NCI-H2171 treated with DMSO at 0.1 percent for 48 hours (cell line): ENCODE measurements at regions not wholly inside any gene's neighbourhood (a gene's known extent, or its start where the extent isn't known, plus 50 kb on each side); places are given as distances from the start of the nearest gene placed in this dataset.

Experiments
- DNase-seq: peaks from one replicate; lab custom pipeline; 2025; lab: John Stamatoyannopoulos, UW

- DNase-seq, result no peak
Observed at GRCh38 chr2:57828221-57828620, 218.4 kb upstream of the VRK2 start.

- no peak for DNase-seq
Observed at GRCh38 chr2:57834666-57835065, 211.9 kb upstream of the VRK2 start.

GRCh38 chr2:57842531-57842930 lies 204.1 kb upstream of the VRK2 start:
- DNase-seq, result no peak

GRCh38 chr2:57843158-57843557 lies 203.4 kb upstream of the VRK2 start:
- DNase-seq, result no peak

GRCh38 chr2:57848723-57849122 lies 197.9 kb upstream of the VRK2 start:
- DNase-seq, result no peak

GRCh38 chr2:57849843-57850242 lies 196.8 kb upstream of the VRK2 start:
- no peak for DNase-seq

- DNase-seq, result peak; percentile 77
Observed at GRCh38 chr2:57850415-57851130, 196.0 kb upstream of the VRK2 start.

- no peak for DNase-seq
Observed at GRCh38 chr2:57855212-57855611, 191.4 kb upstream of the VRK2 start.

- DNase-seq, result no peak
Observed at GRCh38 chr2:57859755-57860154, 186.9 kb upstream of the VRK2 start.

GRCh38 chr2:57862153-57862552 lies 184.5 kb upstream of the VRK2 start:
- DNase-seq, result no peak

GRCh38 chr2:57862727-57863126 lies 183.9 kb upstream of the VRK2 start:
- no peak for DNase-seq

GRCh38 chr2:57864926-57865325 lies 181.7 kb upstream of the VRK2 start:
- no peak for DNase-seq

GRCh38 chr2:57867730-57868129 lies 178.9 kb upstream of the VRK2 start:
- no peak for DNase-seq

- no peak for DNase-seq
Observed at GRCh38 chr2:57868619-57869139, 177.9 kb upstream of the VRK2 start.

- no peak for DNase-seq
Observed at GRCh38 chr2:57869758-57870344, 176.8 kb upstream of the VRK2 start.

- DNase-seq, result no peak
Observed at GRCh38 chr2:57876313-57876712, 170.3 kb upstream of the VRK2 start.

- DNase-seq, result no peak
Observed at GRCh38 chr2:57877811-57878170, 168.8 kb upstream of the VRK2 start.

- DNase-seq, result peak; percentile 93
Observed at GRCh38 chr2:57878171-57878865, 168.3 kb upstream of the VRK2 start.

- DNase-seq, result no peak
Observed at GRCh38 chr2:57878866-57879210, 167.8 kb upstream of the VRK2 start.

- DNase-seq, result no peak
Observed at GRCh38 chr2:57880446-57880845, 166.2 kb upstream of the VRK2 start.

- DNase-seq, result no peak
Observed at GRCh38 chr2:57880967-57881366, 165.6 kb upstream of the VRK2 start.

GRCh38 chr2:57881998-57882888 lies 164.4 kb upstream of the VRK2 start:
- no peak for DNase-seq
